SH-SY5Y (cell line): ENCODE measurements at regions not wholly inside any gene's neighbourhood (a gene's known extent, or its start where the extent isn't known, plus 50 kb on each side); places are given as distances from the start of the nearest gene placed in this dataset.

Experiments
- GATA2 ChIP-seq: IDR thresholded peaks from 2 replicates; pipeline ENCODE4 v1.6.1; 2011; ENCODE audit warnings: mild to moderate bottlenecking, low read depth, low read length
- GATA3 ChIP-seq: IDR thresholded peaks from 2 replicates; pipeline ENCODE4 v1.6.1; 2011; ENCODE audit warnings: low read depth, mild to moderate bottlenecking, low read length, moderate library complexity

DNA sequence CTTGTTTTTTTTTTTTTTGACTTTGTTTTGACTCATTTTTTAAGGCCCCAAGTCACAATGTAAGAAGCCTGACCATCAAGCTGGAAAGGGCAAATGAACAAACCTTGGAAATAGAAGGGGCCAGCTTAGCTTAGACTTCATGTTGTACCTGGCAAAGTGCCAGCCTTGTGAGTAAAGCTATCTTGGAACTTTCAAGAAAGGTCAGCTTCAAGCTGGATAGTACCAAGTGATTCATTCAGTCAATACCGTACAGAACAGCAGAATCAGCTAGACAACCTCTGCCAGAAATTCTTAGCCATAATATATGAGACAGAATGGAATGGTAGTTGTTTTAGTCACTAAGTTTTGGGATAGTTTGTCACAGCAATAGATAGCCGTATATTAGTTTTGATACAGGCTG is 1492.2 kb upstream of the TENM3 start:
- TF ChIP-seq GATA2 (no peak), GATA3 (no peak)
